GM23338 (cell line): ENCODE measurements at regions not wholly inside any gene's neighbourhood (a gene's known extent, or its start where the extent isn't known, plus 50 kb on each side); places are given as distances from the start of the nearest gene placed in this dataset.

ENCODE experiments used
- ATAC-seq: fragments of 200-7000 bp; cut with Tn5 transposase; 3 replicates; pipeline ENCODE4 v1.9.1; 2020
- DNase-seq: peaks from one replicate; pipeline ENCODE4 v3.0.0-alpha.2; 2015; ENCODE audit warnings: low spot score
- H2AFZ ChIP-seq: fragments of 200-600 bp; sonication (generic); 2 replicates; pipeline ENCODE4 v1.8.0; 2016; ENCODE audit warnings: antibody characterized with exemption, mild to moderate bottlenecking, moderate library complexity
- H3F3A ChIP-seq: fragments of 200-600 bp; sonication (generic); replicated peaks from 2 replicates; pipeline ENCODE4 v1.8.0; 2017; ENCODE audit warnings: antibody characterized with exemption, mixed run types, low read depth
- H3K27ac ChIP-seq: fragments of 200-600 bp; sonication (generic); 2 replicates; pipeline ENCODE4 v1.6.1; 2016; ENCODE audit warnings: low read depth
- H3K27me3 ChIP-seq: fragments of 200-600 bp; sonication (generic); 2 replicates; pipeline ENCODE4 v1.8.0; 2016; ENCODE audit warnings: mild to moderate bottlenecking, mixed run types, moderate library complexity; ENCODE audit not compliant: insufficient read depth
- H3K36me3 ChIP-seq: fragments of 200-600 bp; sonication (generic); 2 replicates; pipeline ENCODE4 v1.8.0; 2016; ENCODE audit warnings: mild to moderate bottlenecking; ENCODE audit not compliant: insufficient read depth
- H3K4me1 ChIP-seq: fragments of 200-600 bp; sonication (generic); 2 replicates; pipeline ENCODE4 v1.8.0; 2016; ENCODE audit warnings: mild to moderate bottlenecking, moderate library complexity; ENCODE audit not compliant: insufficient read depth
- H3K4me2 ChIP-seq: fragments of 200-600 bp; sonication (generic); 2 replicates; pipeline ENCODE4 v1.7.1; 2017; ENCODE audit warnings: mixed run types
- H3K4me3 ChIP-seq: fragments of 200-600 bp; sonication (generic); 2 replicates; pipeline ENCODE4 v1.6.1; 2016; ENCODE audit warnings: mixed run types
- H3K79me2 ChIP-seq: fragments of 200-600 bp; sonication (generic); replicated peaks from 2 replicates; pipeline ENCODE4 v1.8.0; 2017; ENCODE audit warnings: mild to moderate bottlenecking; ENCODE audit not compliant: insufficient read depth
- H3K9me2 ChIP-seq: fragments of 200-600 bp; sonication (generic); 2 replicates; pipeline ENCODE4 v1.8.0; 2017; ENCODE audit not compliant: insufficient read depth
- H4K20me1 ChIP-seq: fragments of 200-600 bp; sonication (generic); replicated peaks from 2 replicates; pipeline ENCODE4 v1.8.0; 2017; ENCODE audit warnings: mild to moderate bottlenecking; ENCODE audit not compliant: insufficient read depth
- H3K27ac Mint-ChIP-seq: 2 replicates; pipeline ENCODE4 v1.8.0; 2020; ENCODE audit warnings: inconsistent platforms, mild to moderate bottlenecking, moderate library complexity, mixed read lengths
- H3K27me3 Mint-ChIP-seq: 3 replicates; pipeline ENCODE4 v1.8.0; 2022; ENCODE audit warnings: low read depth, mild to moderate bottlenecking, moderate library complexity, mixed read lengths, inconsistent platforms; ENCODE audit not compliant: insufficient read depth, poor library complexity
- H3K36me3 Mint-ChIP-seq: 3 replicates; pipeline ENCODE4 v1.8.0; 2021; ENCODE audit warnings: low read depth, mild to moderate bottlenecking, inconsistent platforms, moderate library complexity, mixed read lengths
- H3K4me1 Mint-ChIP-seq: 3 replicates; pipeline ENCODE4 v1.8.0; 2020; ENCODE audit warnings: mild to moderate bottlenecking, inconsistent platforms, mixed read lengths
- H3K4me3 Mint-ChIP-seq: 3 replicates; pipeline ENCODE4 v1.8.0; 2021; ENCODE audit warnings: moderate library complexity, mild to moderate bottlenecking, inconsistent platforms, mixed read lengths
- H3K9me3 Mint-ChIP-seq: 3 replicates; pipeline ENCODE4 v1.8.0; 2020; ENCODE audit warnings: moderate library complexity, mild to moderate bottlenecking, inconsistent platforms, mixed read lengths
- CREB1 ChIP-seq: fragments of 250-450 bp; sonication (Bioruptor Pico); IDR thresholded peaks from 2 replicates; pipeline ENCODE4 v1.5.0; 2020; ENCODE audit warnings: low read depth, mild to moderate bottlenecking, moderate library complexity
- EZH2phosphoT487 ChIP-seq: fragments of 200-600 bp; sonication (generic); IDR thresholded peaks from one replicate; pipeline ENCODE4 v1.8.1; 2018; ENCODE audit warnings: antibody characterized with exemption; ENCODE audit not compliant: unreplicated experiment
- POLR2AphosphoS5 ChIP-seq: IDR thresholded peaks from 2 replicates; pipeline ENCODE4 v1.6.1; 2016; ENCODE audit warnings: antibody characterized with exemption, low read depth
- ZNF114 ChIP-seq: fragments of 250-450 bp; sonication (Bioruptor Pico); IDR thresholded peaks from 2 replicates; pipeline ENCODE4 v1.5.0; 2020; ENCODE audit warnings: mild to moderate bottlenecking, moderate library complexity
- TF ChIP-seq, protein P1 (sequence below): IDR thresholded peaks from one replicate; pipeline ENCODE4 v1.6.1; 2018; ENCODE audit warnings: antibody characterized with exemption; ENCODE audit not compliant: unreplicated experiment
- TF ChIP-seq, protein P2 (sequence below), 2 experiments: fragments of 200-600 bp in 1 of 2; sonication (generic) in 1 of 2; conservative IDR thresholded peaks; 2 replicates each; pipeline versions ENCODE4 v1.5.1 to v1.6.1; 2016 to 2017; ENCODE audit warnings: antibody characterized with exemption in 2 of 2, low read depth in 2 of 2, mild to moderate bottlenecking in 2 of 2, moderate library complexity in 1 of 2
- TF ChIP-seq, protein P3 (sequence below): IDR thresholded peaks from 2 replicates; pipeline ENCODE4 v1.6.1; 2016; ENCODE audit warnings: antibody characterized with exemption

DNA sequence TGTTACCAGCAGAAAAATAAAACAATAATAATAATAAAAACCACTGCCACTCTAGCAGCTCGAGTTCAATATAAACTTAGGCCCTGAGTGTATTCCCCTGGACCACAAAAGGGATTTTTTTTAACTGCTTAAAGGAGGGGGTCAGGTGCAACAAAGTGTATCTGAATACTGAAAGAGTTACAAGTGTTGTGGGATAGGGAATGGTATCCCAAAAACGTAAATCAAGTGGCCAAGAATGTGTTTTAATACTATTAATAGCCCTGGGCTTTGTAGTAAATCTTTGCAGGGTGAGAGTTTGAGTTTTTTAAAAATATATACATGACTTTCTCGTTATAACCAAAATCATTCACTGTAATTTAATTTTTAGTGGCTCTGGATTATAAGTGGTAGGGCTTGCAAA, 860.1 kb upstream of the INTU start (continued):
- TF ChIP-seq, protein P1, sequence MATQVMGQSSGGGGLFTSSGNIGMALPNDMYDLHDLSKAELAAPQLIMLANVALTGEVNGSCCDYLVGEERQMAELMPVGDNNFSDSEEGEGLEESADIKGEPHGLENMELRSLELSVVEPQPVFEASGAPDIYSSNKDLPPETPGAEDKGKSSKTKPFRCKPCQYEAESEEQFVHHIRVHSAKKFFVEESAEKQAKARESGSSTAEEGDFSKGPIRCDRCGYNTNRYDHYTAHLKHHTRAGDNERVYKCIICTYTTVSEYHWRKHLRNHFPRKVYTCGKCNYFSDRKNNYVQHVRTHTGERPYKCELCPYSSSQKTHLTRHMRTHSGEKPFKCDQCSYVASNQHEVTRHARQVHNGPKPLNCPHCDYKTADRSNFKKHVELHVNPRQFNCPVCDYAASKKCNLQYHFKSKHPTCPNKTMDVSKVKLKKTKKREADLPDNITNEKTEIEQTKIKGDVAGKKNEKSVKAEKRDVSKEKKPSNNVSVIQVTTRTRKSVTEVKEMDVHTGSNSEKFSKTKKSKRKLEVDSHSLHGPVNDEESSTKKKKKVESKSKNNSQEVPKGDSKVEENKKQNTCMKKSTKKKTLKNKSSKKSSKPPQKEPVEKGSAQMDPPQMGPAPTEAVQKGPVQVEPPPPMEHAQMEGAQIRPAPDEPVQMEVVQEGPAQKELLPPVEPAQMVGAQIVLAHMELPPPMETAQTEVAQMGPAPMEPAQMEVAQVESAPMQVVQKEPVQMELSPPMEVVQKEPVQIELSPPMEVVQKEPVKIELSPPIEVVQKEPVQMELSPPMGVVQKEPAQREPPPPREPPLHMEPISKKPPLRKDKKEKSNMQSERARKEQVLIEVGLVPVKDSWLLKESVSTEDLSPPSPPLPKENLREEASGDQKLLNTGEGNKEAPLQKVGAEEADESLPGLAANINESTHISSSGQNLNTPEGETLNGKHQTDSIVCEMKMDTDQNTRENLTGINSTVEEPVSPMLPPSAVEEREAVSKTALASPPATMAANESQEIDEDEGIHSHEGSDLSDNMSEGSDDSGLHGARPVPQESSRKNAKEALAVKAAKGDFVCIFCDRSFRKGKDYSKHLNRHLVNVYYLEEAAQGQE: no peak
- TF ChIP-seq, protein P2, sequence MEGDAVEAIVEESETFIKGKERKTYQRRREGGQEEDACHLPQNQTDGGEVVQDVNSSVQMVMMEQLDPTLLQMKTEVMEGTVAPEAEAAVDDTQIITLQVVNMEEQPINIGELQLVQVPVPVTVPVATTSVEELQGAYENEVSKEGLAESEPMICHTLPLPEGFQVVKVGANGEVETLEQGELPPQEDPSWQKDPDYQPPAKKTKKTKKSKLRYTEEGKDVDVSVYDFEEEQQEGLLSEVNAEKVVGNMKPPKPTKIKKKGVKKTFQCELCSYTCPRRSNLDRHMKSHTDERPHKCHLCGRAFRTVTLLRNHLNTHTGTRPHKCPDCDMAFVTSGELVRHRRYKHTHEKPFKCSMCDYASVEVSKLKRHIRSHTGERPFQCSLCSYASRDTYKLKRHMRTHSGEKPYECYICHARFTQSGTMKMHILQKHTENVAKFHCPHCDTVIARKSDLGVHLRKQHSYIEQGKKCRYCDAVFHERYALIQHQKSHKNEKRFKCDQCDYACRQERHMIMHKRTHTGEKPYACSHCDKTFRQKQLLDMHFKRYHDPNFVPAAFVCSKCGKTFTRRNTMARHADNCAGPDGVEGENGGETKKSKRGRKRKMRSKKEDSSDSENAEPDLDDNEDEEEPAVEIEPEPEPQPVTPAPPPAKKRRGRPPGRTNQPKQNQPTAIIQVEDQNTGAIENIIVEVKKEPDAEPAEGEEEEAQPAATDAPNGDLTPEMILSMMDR (conservative IDR thresholded peaks at IDR 0.05; ENCODE audit: low read depth in 2 of 2): no peak

DNA sequence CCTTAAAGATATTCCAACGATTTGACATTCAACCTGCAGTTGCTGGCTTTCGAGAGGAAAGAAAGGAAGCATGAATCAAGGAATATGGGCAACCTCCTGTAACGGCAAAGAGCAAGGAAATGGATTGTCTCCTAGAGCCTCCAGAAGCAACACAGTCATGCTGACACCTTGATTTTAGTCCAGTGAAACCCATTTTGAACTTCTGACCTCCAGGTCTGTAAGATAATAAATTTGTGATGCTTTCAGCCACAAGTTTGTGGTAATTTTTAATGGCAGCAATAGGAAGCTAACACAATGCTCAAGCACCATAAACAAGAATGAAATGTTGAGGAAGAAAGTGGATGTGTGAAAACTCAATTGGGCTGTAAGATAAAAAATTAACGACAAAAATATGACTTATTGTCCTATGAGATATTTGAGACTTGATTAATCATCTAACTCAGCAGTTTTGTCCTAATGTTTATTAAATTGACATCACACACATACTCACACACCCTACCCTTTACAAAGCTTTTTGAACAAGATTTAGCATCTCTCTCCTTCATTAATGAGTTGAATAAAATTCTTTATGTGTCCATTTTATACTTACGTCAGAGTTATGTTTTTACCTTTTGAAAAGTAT, 857.2 kb upstream of the INTU start:
- ATAC-seq: no peak
- H3K27me3 Mint-ChIP-seq: no peaks in the 10 kb centered on the region
- H3K36me3 Mint-ChIP-seq: peaks cover 4% of the 10 kb centered on the region; the same call in 1 of the 3 replicates
- no peak for TF ChIP-seq POLR2AphosphoS5
- no peak for TF ChIP-seq ZNF114
- TF ChIP-seq, protein P1: no peak
- TF ChIP-seq, protein P3, sequence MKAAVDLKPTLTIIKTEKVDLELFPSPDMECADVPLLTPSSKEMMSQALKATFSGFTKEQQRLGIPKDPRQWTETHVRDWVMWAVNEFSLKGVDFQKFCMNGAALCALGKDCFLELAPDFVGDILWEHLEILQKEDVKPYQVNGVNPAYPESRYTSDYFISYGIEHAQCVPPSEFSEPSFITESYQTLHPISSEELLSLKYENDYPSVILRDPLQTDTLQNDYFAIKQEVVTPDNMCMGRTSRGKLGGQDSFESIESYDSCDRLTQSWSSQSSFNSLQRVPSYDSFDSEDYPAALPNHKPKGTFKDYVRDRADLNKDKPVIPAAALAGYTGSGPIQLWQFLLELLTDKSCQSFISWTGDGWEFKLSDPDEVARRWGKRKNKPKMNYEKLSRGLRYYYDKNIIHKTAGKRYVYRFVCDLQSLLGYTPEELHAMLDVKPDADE: no peak
- no peak for TF ChIP-seq CREB1 (CRISPR knock-in tag)
- TF ChIP-seq EZH2phosphoT487: no peak

More for the DNA sequence above, 857.2 kb upstream of the INTU start:
- Histone ChIP-seq H3F3A (no peaks in the 10 kb centered on the region), H4K20me1 (no peaks in the 10 kb centered on the region), H3K27me3 (no peaks in the 10 kb centered on the region), H3K4me3 (no peak overlapping the region), H3K4me1 (no peaks in the 10 kb centered on the region), H3K9me2 (no peaks in the 10 kb centered on the region), H3K36me3 (no peaks in the 10 kb centered on the region), H2AFZ (peak overlapping the region; percentile 83; the same call in 1 of the 2 replicates), H3K27ac (no peak overlapping the region), H3K79me2 (no peaks in the 10 kb centered on the region), H3K4me2 (no peak overlapping the region)
- no peak for DNase-seq
- Mint-ChIP-seq H3K4me3 (no peak overlapping the region), H3K4me1 (peaks cover 6% of the 10 kb centered on the region; the same call in 1 of the 3 replicates), H3K27ac (no peak overlapping the region; the same call in 1 of the 2 replicates), H3K9me3 (peaks cover 9% of the 10 kb centered on the region; the same call in 2 of the 3 replicates)
